IPS DF 19.7 (cell line): ENCODE measurements at regions not wholly inside any gene's neighbourhood (a gene's known extent, or its start where the extent isn't known, plus 50 kb on each side); places are given as distances from the start of the nearest gene placed in this dataset.

ENCODE experiments used
- DNase-seq: peaks from one replicate; pipeline ENCODE4 v3.0.0-alpha.2; 2013; ENCODE audit warnings: low read depth, low spot score

DNA sequence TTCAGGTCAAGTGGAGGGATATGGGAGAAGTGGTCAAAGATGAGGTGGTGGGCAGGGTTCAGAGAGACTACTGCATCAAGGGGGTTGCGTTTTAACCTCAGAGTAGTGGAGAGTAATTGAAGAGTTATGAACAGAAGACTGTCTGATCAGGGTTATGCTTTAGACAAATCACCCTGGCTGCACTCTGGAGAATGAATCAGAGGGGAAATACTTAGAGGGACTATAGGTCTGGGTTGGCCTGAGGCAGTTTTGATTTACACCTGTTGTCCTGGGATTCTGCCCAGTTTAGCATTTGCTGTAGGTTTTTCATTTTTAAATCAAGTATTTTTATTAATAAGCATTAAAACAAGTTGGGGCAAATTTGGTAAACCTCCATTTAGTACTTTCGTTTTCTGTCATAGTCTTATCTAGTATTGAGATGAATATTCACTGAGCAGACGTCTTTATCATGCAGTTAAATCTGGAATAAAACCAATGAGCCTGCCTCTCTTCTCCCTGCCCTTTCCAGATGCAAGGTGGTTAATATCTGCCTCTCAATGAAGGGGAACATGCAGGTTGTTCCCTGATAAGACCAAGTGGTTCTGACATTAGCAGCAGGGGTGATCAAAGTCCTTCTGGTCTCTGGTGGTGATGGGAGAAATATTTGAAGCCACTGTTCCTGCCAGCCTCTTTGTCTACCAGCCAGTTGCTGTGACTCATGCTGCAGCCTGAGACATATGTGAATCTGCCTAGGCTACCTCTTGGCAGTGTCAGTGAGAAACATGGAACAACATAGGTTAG is 116.0 kb upstream of the RPS6KA3 start:
- DNase-seq: no peak

DNA sequence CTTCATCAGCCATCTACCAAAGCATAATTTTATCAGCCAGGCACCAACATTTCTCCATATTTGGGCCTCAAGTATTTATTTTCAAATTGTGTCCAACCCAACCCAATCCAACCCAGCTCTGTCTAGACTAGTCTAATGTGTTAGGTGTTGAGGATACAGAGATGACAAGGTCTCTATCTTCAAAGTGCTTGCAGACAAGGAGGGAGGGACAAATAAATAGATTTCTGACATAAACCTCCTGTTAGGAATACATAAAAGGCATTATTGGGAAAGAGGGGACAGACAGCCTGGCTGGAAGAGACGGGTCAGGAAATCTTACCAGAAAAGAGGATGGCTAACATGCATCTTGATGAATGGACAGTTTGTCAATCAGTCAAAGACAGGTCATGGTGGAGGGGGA is 115.4 kb upstream of the RPS6KA3 start:
- DNase-seq: no peak

DNA sequence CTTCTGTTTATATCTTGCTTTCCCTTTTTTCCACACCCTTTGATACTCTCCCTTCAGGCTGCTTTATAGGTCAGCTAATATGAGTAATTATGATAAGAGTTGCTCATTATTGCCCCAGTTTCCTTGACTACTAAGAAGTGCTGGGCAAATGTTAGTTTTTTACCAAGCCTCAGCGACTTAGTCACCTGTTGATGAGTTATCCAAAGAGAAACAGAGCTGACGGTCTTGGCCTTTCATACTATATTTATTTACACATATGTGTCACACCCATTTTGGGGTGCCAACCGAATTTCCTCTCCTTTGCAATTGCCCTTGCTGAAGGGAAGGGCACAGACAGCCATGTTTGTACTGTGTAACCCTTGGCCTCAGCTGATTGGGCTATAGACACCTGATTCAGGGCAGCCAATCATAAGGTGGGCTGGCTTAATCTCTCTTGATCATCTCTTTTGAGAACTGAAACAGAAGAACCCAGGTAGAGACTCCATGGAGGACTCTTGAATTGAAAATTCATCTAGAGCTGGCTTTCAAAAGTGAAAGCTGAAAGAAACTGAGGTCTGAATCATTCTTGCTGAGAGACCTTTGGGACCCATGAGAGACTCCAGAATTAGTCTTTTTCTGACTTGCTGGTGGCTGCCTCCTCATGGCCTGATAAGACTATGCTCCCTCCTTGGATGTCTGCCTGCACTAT is 111.7 kb upstream of the RPS6KA3 start:
- no peak for DNase-seq

DNA sequence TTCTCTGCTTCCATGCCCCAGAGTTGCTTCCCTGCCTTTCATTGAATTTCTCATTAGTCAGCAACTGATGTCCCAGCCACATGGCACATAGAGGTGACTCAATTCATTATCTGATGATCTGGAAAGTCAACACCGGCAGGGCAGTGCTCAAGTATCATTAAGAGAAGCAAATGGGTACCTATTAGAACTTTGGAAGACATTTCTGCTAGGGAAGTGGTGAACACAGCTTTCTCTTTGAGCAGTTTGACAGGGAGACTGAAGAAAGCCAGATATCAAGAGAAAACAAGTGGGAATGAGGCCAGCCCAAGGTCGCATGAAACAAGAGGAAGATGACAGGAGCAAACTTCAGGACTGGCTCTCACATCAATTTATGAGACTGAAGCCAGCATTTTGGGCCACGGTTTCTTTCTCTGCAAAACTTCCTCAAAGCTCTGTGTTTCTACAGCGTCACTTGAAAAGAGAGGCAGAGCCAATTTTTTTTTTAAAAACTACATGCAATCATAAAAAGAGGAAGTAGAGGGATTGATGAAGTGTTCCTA is 108.3 kb upstream of the RPS6KA3 start:
- no peak for DNase-seq

DNA sequence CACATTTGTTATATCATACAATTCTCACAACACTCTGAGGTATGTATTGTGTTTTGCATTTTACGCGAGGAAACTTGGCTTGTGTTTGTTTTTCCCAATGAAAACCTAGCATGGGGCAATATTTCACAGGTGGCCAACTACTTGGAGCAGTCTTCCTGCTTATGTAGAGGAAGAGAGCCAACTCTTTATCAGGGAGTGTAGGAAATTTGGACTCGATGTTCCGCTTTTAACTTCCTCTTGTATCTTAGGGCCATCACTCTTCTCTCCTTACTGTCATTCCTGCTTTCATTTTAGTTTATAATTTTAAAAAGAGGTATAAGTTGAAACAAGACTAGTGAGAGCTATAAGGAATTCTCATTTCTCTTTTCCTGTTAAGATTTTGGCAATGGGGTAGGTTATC is 107.7 kb upstream of the RPS6KA3 start:
- no peak for DNase-seq

DNA sequence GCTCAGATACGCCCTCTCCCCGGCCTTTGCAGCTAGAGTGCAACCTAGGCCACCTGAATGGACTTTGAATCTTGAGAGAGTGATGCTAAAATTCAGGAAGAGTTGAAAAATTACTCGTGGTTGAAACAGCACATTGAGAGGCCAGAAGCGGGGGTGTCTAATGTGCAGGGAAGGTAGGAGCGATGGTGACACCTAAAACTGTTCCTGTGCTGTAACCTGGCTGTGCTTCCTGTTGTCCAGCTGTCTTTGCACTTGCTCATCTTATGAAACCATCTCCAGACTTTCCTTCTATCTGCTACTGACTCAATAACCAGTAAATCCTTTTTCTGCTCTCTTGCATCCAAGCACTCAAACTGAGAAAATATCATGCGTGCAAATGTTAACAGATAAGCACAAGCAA is 106.4 kb upstream of the RPS6KA3 start:
- DNase-seq: no peak

DNA sequence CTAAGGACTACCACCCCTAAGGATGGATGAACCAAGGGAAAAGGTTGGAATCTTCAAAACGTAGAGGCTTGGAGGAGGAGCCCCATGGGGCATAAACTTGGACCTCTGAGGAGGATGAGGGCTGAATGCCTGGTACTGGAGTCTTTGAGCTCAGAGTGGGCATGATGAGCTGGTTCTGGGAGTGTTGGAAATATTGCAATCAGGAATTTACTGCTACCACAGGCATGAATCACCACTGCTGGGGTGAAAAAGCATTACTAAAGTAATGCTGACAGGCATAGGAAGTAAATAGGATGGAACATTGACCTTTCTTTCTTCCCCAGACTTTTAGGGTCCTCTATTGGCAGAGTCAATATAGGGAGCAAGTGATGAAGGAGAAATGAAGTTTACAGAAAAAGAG is 105.8 kb upstream of the RPS6KA3 start:
- DNase-seq: no peak

DNA sequence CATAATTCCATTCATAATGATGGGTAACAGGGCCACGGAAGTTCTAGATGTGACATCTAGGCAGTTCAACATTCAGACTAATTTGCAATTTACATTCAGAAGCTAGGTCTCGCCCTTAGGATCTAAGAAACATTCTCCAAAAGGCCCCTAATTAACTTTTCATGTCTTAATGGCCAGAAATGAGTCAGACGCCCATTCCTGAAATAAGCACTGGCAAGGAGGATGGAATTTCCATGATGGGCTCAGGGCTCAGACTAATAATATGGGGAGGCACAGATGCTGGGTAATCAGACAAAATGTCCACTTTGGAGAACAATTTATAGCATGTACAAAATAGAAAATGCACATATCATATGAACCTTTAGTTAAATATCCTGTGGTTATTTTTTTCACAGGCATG is 102.8 kb upstream of the RPS6KA3 start:
- no peak for DNase-seq

DNA sequence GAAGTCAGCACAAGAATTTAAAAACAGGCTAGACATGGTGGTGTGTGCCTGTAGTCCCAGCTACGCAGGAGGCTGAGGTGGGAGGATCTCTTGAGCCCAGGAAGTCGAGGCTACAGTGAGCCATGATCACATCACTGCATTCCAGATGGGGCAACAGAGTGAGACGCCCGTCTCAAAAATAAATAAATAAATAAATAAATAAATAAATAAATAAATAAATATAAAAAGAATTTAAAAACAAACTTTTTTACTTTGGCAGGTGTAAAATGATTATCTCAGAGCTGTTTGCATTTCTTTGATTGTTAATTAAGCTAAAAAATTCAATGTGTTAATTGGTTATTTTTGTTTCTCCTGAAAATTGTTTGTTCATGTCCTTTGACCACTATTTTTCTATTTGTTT is 97.5 kb upstream of the RPS6KA3 start:
- DNase-seq: no peak

DNA sequence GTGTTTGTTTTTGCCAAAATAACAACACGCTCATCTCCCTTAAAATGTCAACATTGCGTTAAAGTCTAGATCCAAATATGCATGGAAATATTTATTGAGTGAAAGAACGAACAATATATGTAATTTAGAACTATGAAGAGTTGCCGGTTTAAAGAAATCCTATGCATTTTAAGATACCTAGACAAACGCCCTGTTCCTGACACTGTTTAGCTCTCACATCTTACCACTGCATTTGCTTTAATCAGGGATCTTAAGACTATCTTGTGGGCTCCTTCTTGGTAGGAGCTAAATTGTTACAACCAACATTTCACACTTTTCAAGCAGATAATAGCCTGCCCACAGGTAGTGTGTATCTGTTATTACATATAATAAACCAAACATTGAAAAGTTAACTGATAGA is 96.6 kb upstream of the RPS6KA3 start:
- DNase-seq: no peak

DNA sequence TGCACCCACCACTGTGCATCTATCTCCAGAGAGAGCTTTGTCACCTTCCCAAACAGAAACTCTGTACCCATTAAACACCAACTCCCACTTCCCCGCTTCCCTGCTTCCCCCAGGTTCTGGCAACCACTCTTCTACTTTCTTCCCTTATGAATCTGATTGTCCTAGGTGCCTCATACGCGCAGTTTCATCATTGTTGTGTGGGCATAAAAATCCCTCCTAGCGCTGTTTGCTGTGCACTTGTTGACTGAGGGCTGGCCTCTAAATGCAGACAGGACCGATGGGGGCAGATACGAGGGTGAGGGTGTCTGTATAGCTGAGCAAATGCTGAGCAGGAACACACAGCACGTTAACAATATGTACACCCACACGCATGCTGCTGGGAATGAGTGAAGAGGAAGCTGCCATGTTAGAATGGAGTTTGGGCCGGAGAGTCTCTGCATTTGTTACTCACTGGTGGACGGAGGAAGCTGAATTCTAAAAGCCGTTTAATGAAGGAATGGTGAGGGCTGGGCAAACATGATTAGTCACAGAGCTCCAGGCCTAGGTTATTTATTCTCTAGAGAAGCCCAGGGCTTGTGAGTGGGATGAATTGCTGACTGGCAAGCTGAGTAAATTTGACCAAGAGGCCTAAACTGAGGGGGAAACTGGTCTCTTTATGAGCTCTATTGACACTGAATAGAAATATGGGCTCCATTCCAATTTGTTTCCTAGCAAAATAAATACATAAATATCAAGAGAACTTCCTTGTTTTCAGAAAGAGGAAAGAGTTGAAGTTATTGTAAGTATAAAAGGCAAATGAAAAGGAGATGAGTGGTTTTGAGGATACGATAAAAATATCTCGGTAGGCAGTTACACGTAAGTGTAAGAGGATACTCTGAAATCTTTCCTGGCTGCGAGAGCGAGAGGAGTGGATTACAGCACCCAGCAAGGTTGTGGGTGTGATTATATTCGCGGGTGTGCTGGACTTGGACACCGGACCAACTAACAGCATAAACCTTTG is 95.9 kb upstream of the RPS6KA3 start:
- no peak for DNase-seq

DNA sequence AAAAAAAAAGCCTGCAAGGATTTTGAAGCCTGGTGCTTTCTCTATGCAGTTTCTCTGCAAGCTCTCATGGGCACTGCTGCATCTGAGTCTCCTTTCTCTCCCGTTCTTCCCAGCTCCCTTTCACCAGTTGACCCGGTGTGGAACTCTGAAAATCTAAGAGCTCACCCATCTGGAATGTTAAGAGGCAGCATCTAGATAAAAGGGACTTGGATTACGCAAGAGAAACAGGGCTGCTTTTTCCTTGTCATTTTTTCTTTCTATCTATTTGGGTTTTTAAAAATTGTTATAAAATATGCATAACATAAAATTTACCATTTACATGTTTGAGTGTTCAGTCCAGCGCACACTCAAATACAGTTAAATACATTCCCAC is 95.2 kb upstream of the RPS6KA3 start:
- no peak for DNase-seq

DNA sequence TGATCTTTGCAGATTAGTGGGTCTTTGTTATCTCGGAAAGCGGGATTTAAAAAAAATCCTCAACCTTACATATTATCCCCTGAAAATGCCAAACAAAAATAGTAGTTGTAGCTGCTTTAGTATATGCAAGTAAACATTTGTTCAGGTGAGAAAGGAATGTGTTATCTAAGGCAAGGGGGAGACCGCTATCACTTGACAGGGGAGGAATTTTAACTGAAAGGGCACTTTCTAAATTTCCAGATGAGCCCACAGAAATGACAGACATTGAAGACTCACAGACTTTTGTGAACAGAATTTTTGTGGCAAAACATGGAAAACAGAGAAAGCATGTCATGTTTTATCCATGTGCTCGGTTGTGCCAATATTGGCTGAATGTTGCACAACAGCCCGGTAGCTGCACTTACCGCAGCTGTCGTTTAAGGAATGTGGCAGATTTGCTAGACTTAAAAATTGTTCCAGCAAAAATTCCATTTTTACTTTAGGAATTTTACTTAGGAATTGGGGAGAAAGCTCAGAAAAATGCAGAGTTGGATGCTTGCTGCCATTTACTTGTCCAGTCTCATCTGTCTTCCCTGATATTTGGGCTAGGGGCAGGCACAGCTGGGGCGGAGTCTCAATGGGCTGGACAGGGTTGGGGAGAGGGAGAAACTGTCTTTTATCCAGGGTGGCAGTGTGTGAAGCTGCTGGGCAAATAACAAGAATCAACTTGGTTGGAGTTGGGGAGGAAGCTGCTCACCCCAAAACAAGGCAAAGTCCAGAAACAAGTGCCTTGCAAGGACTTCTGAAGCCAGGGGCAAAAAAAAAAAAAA is 94.6 kb upstream of the RPS6KA3 start:
- no peak for DNase-seq

DNA sequence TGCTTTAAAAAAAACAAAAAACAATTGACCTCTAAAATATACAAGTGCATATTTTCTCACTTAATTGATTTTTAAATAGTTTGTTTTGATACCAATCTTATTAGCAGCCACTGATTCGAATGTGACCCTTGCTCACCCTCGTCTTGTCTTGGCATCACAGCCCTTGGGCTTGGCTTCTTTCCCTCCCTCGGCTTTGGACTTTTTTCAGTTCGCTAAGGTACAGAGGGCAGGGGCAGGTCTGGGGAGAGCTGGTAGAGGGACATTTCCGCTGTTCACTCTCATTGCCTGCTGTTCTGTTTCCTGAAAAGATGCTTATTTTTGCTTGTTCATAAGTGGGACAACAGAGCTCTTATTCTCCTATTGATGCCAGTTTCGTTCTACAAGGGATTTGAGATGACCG is 88.5 kb upstream of the RPS6KA3 start:
- no peak for DNase-seq

DNA sequence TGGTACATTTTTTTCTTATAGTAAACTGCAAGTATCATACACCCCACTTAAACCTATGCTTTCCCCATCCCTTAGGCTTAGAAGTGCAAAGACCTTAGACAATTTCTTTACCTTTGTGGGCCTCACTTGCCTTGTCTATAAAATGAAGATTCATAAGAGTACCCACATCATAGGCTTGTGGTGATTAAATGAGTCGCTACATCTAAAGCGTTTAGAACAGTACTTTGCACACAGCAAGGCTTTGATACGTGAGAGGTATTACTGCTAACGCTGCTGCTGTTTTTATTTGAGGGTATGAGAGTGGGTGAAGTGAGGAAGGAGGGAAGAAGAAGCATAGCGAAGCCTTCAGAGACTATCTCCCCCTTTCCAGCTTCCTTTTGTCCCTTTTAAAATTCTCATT is 87.8 kb upstream of the RPS6KA3 start:
- DNase-seq: no peak

DNA sequence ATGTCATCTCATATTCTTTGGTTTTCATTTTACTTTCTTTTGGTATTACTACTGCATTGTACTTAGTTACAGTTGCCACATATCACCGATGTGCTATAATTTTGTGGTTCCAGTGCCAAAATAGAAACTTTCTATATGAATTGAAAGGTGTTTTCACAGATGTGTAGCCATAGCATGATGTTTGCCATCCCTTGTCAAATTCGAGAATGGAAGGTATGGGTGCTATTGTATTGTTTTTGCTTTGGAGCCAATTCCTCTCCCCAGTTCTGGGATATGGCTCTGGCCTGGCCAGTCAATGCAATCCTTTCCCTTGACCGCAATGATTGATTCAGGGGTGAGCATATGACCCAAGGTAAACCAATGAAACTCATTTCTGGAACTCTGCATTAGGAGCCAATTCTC is 86.2 kb upstream of the RPS6KA3 start:
- no peak for DNase-seq

DNA sequence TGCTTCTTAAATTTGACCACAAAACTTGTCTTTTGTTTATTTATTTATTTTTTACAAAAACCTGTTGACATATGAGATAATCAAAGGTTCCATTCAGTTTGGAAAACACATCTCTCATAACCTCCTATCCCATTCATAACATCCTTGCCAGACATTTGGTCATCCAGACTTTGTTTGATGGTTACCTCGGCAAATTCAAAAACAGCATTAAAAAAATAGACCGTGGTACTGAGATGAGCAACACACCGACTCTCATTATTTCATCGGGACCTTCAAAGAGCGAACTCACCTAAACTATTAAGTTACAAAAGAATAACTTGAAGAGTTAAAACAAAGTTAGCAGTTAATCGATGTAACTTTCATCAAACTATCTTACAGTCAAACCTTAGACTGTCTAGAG is 85.8 kb upstream of the RPS6KA3 start:
- DNase-seq: no peak

DNA sequence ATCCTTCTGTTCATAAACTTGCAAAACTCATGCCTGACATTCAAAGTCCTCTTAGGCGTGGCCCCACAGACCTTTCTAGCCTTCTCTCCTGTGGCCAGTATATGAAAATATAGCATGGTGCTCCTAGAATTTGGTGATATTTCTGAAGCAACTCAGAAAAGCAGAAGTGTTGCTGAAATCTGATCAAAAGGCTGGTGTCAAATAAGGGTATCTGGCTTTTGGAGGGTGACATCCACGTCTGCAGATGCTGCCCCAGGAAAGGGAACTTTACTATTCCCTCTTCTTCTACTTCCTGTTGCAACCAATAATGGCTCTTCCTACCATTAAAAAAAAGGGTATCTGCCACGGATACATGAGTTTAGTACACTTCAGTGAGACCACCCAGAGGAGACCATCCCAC is 83.9 kb upstream of the RPS6KA3 start:
- DNase-seq: no peak

DNA sequence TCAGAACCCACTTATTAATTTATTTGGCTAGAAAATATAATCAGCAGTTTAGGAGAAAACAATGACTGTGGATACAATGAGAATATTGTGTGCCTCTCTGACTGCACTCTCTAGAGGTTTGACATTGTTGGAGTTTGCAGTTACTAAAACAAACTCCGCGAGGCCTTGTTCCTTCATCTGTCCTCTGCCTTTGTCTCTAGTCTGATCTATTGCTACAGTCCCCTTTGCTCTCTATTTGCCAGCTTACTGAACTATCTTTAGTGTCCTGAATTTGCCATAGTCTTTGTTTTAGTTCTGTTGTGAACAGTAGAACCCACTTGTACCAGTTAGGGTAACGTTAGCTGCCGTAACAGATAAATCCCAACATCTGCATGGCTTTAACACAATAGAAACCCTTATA is 81.4 kb upstream of the RPS6KA3 start:
- DNase-seq: no peak

DNA sequence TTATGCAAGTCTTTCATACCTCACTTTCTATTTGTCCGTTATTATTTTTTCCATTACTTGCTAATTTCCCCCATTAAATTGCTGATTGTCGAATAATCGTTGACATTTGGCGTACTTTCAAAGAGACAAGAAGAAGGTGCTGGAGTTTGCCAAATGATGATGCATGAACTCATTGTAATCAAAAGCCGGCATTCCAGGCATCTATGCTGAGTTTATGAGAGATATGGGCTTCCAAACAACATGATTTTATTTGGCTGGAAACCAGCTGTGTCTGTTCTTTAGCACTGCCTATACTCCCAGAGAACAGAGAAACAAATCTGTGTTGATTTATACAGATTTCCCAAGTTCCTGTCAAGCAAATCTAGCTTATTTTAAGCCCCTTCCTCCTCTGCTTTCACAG is 80.8 kb upstream of the RPS6KA3 start:
- no peak for DNase-seq

DNA sequence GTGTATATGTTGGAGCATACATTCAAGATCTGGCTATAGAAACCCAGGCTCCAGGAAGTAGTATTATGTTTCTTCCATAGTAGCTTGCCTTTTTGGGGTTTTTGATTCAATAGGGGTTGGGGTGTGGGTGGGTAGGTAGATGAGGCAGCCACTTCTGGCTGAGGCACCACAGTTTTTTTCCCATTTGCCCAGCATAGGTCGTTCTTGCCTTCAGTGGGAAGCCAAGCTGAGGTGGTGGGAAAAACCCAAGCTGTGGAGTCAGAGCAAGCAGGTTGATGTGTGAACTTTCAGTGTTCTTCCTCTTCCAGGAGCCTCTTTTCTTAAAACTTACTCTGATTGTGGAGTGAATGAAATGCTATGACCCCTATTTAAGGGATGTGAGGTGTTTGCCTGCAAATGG is 67.0 kb upstream of the RPS6KA3 start:
- DNase-seq: no peak
